Superior temporal gyrus (tissue), 1 donor: ENCODE measurements at regions not wholly inside any gene's neighbourhood (a gene's known extent, or its start where the extent isn't known, plus 50 kb on each side); places are given as distances from the start of the nearest gene placed in this dataset.

Experiments
- DNase-seq: peaks from one replicate; pipeline ENCODE4 v3.0.0-alpha.2; 2016; ENCODE audit errors: extremely low spot score

- DNase-seq: no peak
Measured at GRCh38 chrX:43016021-43016420, 238.1 kb upstream of the PPP1R2C start.

GRCh38 chrX:43018031-43018430 is 240.1 kb upstream of the PPP1R2C start:
- DNase-seq: no peak

- no peak for DNase-seq
Measured at GRCh38 chrX:43019021-43019420, 241.1 kb upstream of the PPP1R2C start.

GRCh38 chrX:43025806-43026315 is 247.9 kb upstream of the PPP1R2C start:
- no peak for DNase-seq

- no peak for DNase-seq
Measured at GRCh38 chrX:43064096-43064495, 286.1 kb upstream of the PPP1R2C start.

GRCh38 chrX:43065978-43066377 is 288.0 kb upstream of the PPP1R2C start:
- no peak for DNase-seq

- DNase-seq: no peak
Measured at GRCh38 chrX:43068639-43069038, 290.7 kb upstream of the PPP1R2C start.

GRCh38 chrX:43083016-43083415 is 305.1 kb upstream of the PPP1R2C start:
- DNase-seq: no peak

GRCh38 chrX:43087830-43088229 is 309.9 kb upstream of the PPP1R2C start:
- no peak for DNase-seq

GRCh38 chrX:43096830-43097229 is 318.9 kb upstream of the PPP1R2C start:
- no peak for DNase-seq

- no peak for DNase-seq
Measured at GRCh38 chrX:43106009-43106408, 328.0 kb upstream of the PPP1R2C start.

GRCh38 chrX:43108828-43109227 is 330.9 kb upstream of the PPP1R2C start:
- DNase-seq: no peak

GRCh38 chrX:43121637-43122036 is 343.7 kb upstream of the PPP1R2C start:
- DNase-seq: no peak

- DNase-seq: no peak
Measured at GRCh38 chrX:43139645-43140044, 361.7 kb upstream of the PPP1R2C start.

GRCh38 chrX:43140582-43140981 is 362.6 kb upstream of the PPP1R2C start:
- no peak for DNase-seq

- no peak for DNase-seq
Measured at GRCh38 chrX:43141885-43142284, 363.9 kb upstream of the PPP1R2C start.

GRCh38 chrX:43148305-43148704 is 370.3 kb upstream of the PPP1R2C start:
- no peak for DNase-seq

GRCh38 chrX:43165343-43165920 is 387.5 kb upstream of the PPP1R2C start:
- DNase-seq: no peak

GRCh38 chrX:43166874-43167273 is 388.9 kb upstream of the PPP1R2C start:
- no peak for DNase-seq

- no peak for DNase-seq
Measured at GRCh38 chrX:43175434-43175833, 397.5 kb upstream of the PPP1R2C start.

GRCh38 chrX:43176686-43177085 is 398.7 kb upstream of the PPP1R2C start:
- DNase-seq: no peak

- DNase-seq: no peak
Measured at GRCh38 chrX:43188296-43188695, 410.3 kb upstream of the PPP1R2C start.

GRCh38 chrX:43211570-43211969 is 433.6 kb upstream of the PPP1R2C start:
- DNase-seq: no peak

- no peak for DNase-seq
Measured at GRCh38 chrX:43218198-43218597, 437.9 kb upstream of the MAOA start.
